ENCODE measurements at regions not wholly inside any gene's neighbourhood (a gene's known extent, or its start where the extent isn't known, plus 50 kb on each side); places are given as distances from the start of the nearest gene placed in this dataset.
"Not testable (repeated sequence)": the region's sequence is repeated elsewhere in the genome, so short reads cannot be mapped to it uniquely, and the experiment has no call there.

GRCh38 chr7:128581825-128582561, 90.1 kb upstream of the GARIN1A start:
- POLR2A ChIA-PET; H3K4me1 ChIP-seq (ENCODE audit: insufficient read depth, low read length); H3K36me3 ChIP-seq (ENCODE audit: insufficient read depth, low read length); H3K27me3 Mint-ChIP-seq; H3K27ac ChIP-seq (ENCODE audit: low read depth, low read length); DNase-seq; H3K4me3 ChIP-seq (ENCODE audit: low read length); H3K9me3 Mint-ChIP-seq; H3K9me3 ChIP-seq (ENCODE audit: low read length); H3K27me3 ChIP-seq (ENCODE audit: insufficient read depth, low read length, poor library complexity, severe bottlenecking); CTCF ChIA-PET; H3K4me3 Mint-ChIP-seq: not testable (repeated sequence)
- Mint-ChIP-seq H3K27ac (peak overlapping the region in 3 of 8 donors; percentile 57 to 86 (median 59)), H3K36me3 (peaks cover 0 to 55% (median 9%) of the 10 kb centered on the region in 3 donors), H3K4me1 (peaks cover 6 to 15% (median 12%) of the 10 kb centered on the region in 3 donors)

DNA sequence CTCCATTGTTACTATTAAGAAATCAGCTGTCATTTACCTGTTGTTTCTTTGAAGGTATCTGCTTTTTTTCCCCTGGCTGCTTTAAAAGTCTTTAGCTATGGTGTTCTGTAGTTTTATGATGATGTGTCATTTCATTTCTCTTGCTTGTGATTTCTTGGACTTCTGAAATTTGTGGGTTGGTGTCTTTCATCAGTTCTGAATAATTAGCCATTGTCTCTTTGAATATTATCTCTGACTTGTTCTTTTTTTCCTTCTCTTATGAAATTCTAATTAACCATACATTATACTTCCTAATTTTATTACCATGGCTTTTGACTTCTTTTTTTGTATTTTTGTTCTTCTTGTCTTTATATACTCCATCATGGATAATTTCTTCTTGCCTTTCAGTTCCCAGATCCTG, 85.4 kb upstream of the GARIN1A start:
- Mint-ChIP-seq H3K4me1 (peaks cover 11 to 15% (median 13%) of the 10 kb centered on the region in 3 donors), H3K36me3 (peaks cover 0 to 50% (median 11%) of the 10 kb centered on the region in 3 donors), H3K27ac (peak overlapping the region in 4 of 8 donors; percentile 41 to 88 (median 50))

GRCh38 chr7:128591705-128592104, 80.4 kb upstream of the GARIN1A start:
- CTCF ChIA-PET: no interaction called here
- no peak overlapping the region for H3K27ac ChIP-seq (ENCODE audit: low read depth, low read length)
- no peak overlapping the region for H3K4me3 ChIP-seq (ENCODE audit: low read length)
- Mint-ChIP-seq H3K27me3 (no peaks in the 10 kb centered on the region), H3K9me3 (no peaks in the 10 kb centered on the region), H3K4me1 (peaks cover 13 to 17% (median 15%) of the 10 kb centered on the region in 3 donors), H3K4me3 (no peak overlapping the region), H3K36me3 (peaks cover 5 to 61% (median 19%) of the 10 kb centered on the region in 3 donors), H3K27ac (no peak overlapping the region)
- H3K27me3 ChIP-seq (ENCODE audit: insufficient read depth, low read length, poor library complexity, severe bottlenecking): no peaks in the 10 kb centered on the region
- POLR2A ChIA-PET: no interaction called here
- H3K4me1 ChIP-seq (ENCODE audit: insufficient read depth, low read length): no peaks in the 10 kb centered on the region
- no peak for DNase-seq
- no peaks in the 10 kb centered on the region for H3K9me3 ChIP-seq (ENCODE audit: low read length)
- peaks cover 4% of the 10 kb centered on the region for H3K36me3 ChIP-seq (ENCODE audit: insufficient read depth, low read length)

More for the DNA sequence above, 85.4 kb upstream of the GARIN1A start:
- DNase-seq; H3K27me3 ChIP-seq (ENCODE audit: insufficient read depth, low read length, poor library complexity, severe bottlenecking); H3K27ac ChIP-seq (ENCODE audit: low read depth, low read length); CTCF ChIA-PET; H3K4me3 Mint-ChIP-seq; H3K4me1 ChIP-seq (ENCODE audit: insufficient read depth, low read length); H3K36me3 ChIP-seq (ENCODE audit: insufficient read depth, low read length); H3K27me3 Mint-ChIP-seq; H3K9me3 ChIP-seq (ENCODE audit: low read length); POLR2A ChIA-PET; H3K9me3 Mint-ChIP-seq; H3K4me3 ChIP-seq (ENCODE audit: low read length): not testable (repeated sequence)

- H3K27me3 Mint-ChIP-seq; H3K9me3 Mint-ChIP-seq; H3K27me3 ChIP-seq (ENCODE audit: insufficient read depth, low read length, poor library complexity, severe bottlenecking); H3K27ac Mint-ChIP-seq; H3K4me3 ChIP-seq (ENCODE audit: low read length); DNase-seq; CTCF ChIA-PET; POLR2A ChIA-PET; H3K27ac ChIP-seq (ENCODE audit: low read depth, low read length); H3K9me3 ChIP-seq (ENCODE audit: low read length); H3K36me3 ChIP-seq (ENCODE audit: insufficient read depth, low read length); H3K4me3 Mint-ChIP-seq; H3K4me1 ChIP-seq (ENCODE audit: insufficient read depth, low read length): not testable (repeated sequence)
- peaks cover 5 to 61% (median 17%) of the 10 kb centered on the region in 3 donors for H3K36me3 Mint-ChIP-seq
- H3K4me1 Mint-ChIP-seq: peaks cover 11 to 16% (median 15%) of the 10 kb centered on the region in 3 donors
Observed at GRCh38 chr7:128592209-128592608, 79.9 kb upstream of the GARIN1A start.

DNA sequence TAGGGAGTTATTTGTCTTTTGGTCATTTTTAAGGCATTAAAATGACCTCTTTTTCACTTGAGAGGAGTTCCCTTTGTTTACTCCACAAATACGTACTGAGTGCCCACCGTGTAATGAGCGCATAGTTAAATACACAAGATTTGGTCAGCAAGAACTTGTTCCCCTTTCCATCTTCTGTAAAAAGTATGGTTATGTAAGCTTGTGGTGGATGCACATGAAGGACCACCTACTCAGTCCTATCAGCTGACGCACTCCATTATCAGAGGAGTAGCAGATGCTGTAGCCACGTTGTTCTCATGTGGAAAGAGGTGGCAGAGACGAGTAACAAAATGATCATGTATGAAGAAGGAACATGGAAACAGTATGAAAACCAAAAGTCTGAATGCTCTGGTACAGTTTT, 78.0 kb upstream of the GARIN1A start:
- CTCF ChIA-PET; H3K27me3 Mint-ChIP-seq; DNase-seq; POLR2A ChIA-PET; H3K36me3 ChIP-seq (ENCODE audit: insufficient read depth, low read length); H3K4me1 ChIP-seq (ENCODE audit: insufficient read depth, low read length); H3K9me3 ChIP-seq (ENCODE audit: low read length); H3K27ac ChIP-seq (ENCODE audit: low read depth, low read length); H3K4me3 ChIP-seq (ENCODE audit: low read length); H3K4me3 Mint-ChIP-seq; H3K9me3 Mint-ChIP-seq; H3K27me3 ChIP-seq (ENCODE audit: insufficient read depth, low read length, poor library complexity, severe bottlenecking): not testable (repeated sequence)
- Mint-ChIP-seq H3K36me3 (peaks cover 5 to 67% (median 15%) of the 10 kb centered on the region in 3 donors), H3K4me1 (peaks cover 17 to 27% (median 22%) of the 10 kb centered on the region in 3 donors), H3K27ac (peak overlapping the region in 1 of 8 donors; percentile 60)

- H3K27me3 Mint-ChIP-seq; DNase-seq; H3K27ac ChIP-seq (ENCODE audit: low read depth, low read length); H3K4me1 ChIP-seq (ENCODE audit: insufficient read depth, low read length); POLR2A ChIA-PET; H3K9me3 ChIP-seq (ENCODE audit: low read length); H3K4me3 ChIP-seq (ENCODE audit: low read length); H3K4me3 Mint-ChIP-seq; H3K36me3 ChIP-seq (ENCODE audit: insufficient read depth, low read length); H3K9me3 Mint-ChIP-seq; H3K27me3 ChIP-seq (ENCODE audit: insufficient read depth, low read length, poor library complexity, severe bottlenecking): not testable (repeated sequence)
- H3K4me1 Mint-ChIP-seq: peaks cover 22 to 31% (median 28%) of the 10 kb centered on the region in 3 donors
- CTCF ChIA-PET: interaction anchor here (1.0 kb wide), 1 partner anchor 12 kb away, joined by 3 read pairs; no protein-coding TSS in a partner anchor
- peaks cover 5 to 74% (median 15%) of the 10 kb centered on the region in 3 donors for H3K36me3 Mint-ChIP-seq
- peak overlapping the region in 4 of 8 donors; percentile 6 to 38 (median 29) for H3K27ac Mint-ChIP-seq
Observed at GRCh38 chr7:128596336-128597128, 75.6 kb upstream of the GARIN1A start.

GRCh38 chr7:128598946-128599345, 73.1 kb upstream of the GARIN1A start:
- H3K4me3 ChIP-seq (ENCODE audit: low read length); DNase-seq; H3K4me3 Mint-ChIP-seq; H3K36me3 ChIP-seq (ENCODE audit: insufficient read depth, low read length); POLR2A ChIA-PET; H3K4me1 ChIP-seq (ENCODE audit: insufficient read depth, low read length); CTCF ChIA-PET; H3K27me3 Mint-ChIP-seq; H3K9me3 ChIP-seq (ENCODE audit: low read length); H3K27me3 ChIP-seq (ENCODE audit: insufficient read depth, low read length, poor library complexity, severe bottlenecking); H3K27ac ChIP-seq (ENCODE audit: low read depth, low read length); H3K9me3 Mint-ChIP-seq: not testable (repeated sequence)
- Mint-ChIP-seq H3K27ac (peak overlapping the region in 3 of 8 donors; percentile 22 to 81 (median 55)), H3K4me1 (peaks cover 27 to 36% (median 28%) of the 10 kb centered on the region in 3 donors), H3K36me3 (peaks cover 5 to 65% (median 12%) of the 10 kb centered on the region in 3 donors)

Measured in CD8-positive, alpha-beta memory T cell (primary cell).